GM21717 (cell line): ENCODE measurements at regions not wholly inside any gene's neighbourhood (a gene's known extent, or its start where the extent isn't known, plus 50 kb on each side); places are given as distances from the start of the nearest gene placed in this dataset.

Source experiments
- ATAC-seq: cut with Tn5 transposase; IDR thresholded peaks from one replicate; pipeline ENCODE4 v1.9.1; 2021; ENCODE audit warnings: mild to moderate bottlenecking, moderate library complexity; ENCODE audit not compliant: unreplicated experiment

DNA sequence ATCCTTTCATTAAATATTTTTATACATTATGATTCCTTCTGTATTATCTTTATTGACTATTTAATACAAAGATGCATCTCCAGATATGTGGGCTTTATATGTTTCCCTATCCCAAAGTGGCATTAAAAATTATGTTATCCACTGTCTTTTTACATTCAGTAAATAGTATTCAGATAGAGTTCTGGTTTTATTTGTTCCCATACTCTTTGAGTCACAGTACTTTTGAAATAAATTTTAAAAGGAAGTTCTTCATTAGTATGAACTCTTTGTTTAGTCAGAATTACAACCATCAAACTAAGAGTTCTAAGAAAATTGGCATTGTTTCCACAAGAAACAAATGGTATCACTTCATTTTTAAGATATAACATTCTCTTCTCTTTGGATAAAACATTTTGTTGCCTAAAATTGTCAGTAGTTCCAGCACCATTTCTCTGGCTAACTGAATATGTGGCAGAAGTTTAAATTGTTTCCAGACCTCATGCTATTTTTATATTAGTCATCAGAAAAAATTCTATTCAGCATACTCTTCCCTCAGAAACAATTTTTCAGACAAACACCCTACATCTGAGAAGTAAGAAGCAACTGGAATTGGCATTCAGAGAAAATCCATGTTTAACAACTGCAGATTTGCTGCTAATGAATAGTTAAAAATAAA, 88.5 kb upstream of the COL5A2 start:
- ATAC-seq: no peak

GRCh38 chr2:189268763-189269162, 89.2 kb upstream of the COL5A2 start:
- ATAC-seq: no peak

DNA sequence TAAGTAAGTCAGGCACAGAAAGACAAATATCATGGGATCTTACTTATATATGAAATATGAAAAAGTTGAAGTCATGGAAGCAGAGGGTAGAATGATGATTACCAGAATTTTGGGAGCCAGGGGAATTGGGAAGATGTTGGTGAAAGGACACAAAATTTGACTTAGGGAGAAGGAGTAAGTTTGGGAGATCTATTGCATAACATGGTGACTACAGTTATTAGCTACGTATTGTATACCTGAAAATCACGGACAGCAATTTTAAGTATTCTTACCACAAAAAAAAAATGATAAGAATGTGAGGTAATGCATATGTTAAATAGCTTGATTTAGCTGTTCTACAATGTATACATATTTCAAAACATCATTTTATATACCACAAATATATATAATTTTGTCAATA, 94.2 kb upstream of the COL5A2 start:
- no peak for ATAC-seq

DNA sequence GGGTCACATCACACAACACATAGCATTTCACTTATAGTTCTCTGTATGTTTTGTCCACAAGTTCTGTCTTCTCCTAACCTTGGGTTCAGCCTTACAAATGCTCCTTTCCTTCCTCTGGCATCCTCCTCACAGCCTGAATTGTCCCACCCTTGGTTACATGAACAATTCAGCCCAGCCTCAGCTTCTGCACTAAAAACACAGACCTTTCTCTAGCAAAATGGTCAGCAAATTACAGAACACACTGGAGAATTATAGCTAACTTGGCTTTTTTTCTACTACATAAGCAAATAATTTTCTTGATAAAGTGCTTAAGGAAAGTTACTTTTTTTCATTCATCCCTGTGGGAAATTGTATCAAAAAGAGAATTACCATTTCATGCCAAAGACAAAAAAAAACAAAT, 94.8 kb upstream of the COL5A2 start:
- ATAC-seq: no peak

DNA sequence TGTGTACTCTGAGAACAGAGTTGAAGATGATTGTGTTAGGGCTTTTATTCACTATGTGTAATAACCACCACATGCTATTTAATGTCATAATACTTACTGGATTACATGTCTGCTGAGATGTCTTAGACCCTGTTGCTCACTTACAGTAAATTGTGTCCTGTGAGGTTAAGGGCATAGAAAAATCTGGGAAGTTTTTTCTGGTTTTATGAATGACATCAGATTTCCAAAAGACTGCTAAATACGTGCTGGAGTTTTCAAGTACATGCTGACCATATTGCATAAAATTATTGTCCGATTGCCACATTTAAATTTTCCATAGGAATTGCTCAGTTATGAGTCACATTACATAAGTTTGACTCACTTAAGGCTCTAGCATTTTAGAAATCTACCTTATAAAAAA, 96.7 kb upstream of the COL5A2 start:
- no peak for ATAC-seq

DNA sequence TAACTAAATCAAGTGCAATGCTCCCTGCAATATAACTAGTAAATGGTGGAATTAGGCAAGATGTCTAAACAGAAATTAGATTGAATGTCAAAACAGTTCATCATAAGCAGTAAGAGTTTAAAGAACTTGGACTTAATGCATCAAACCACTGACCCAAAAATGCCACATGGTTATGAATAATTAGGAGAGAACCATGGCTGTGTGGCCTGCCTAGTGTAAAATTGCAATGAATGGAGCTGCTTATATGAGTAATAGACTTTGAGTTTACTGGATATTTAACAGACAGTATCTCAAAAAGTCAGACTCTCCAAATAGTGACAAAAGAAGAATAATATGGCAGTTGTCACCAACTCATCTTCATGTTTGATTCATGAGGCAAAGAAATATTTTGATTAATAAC, 101.6 kb upstream of the COL5A2 start:
- no peak for ATAC-seq

GRCh38 chr2:189285349-189285748, 105.8 kb upstream of the COL5A2 start:
- ATAC-seq: no peak

- ATAC-seq: no peak
Observed at GRCh38 chr2:189285962-189286645, 106.5 kb upstream of the COL5A2 start.

- no peak for ATAC-seq
Observed at GRCh38 chr2:189287363-189287762, 107.8 kb upstream of the COL5A2 start.

- peak; percentile 87 for ATAC-seq
Observed at GRCh38 chr2:189287982-189288521, 108.5 kb upstream of the COL5A2 start.

DNA sequence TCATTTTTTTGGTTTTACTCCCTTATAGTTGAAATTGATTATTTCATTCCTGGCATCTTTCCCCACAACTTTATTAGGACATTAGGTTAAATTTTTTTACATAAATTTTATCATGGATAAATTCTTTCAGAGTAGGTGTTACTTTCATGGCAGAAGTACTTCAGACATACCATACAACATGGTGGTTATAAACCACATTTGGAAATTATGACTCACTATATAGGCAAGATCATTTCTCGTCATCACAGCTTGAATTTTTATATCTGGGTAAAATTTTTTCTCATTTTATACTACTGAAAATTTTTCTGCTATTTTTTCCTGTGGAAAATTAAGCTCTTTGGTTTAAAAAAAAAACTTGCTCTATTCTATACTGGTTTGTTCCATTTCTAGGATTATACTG, 111.9 kb upstream of the COL5A2 start:
- no peak for ATAC-seq

GRCh38 chr2:189293164-189293563, 113.6 kb upstream of the COL5A2 start:
- no peak for ATAC-seq

GRCh38 chr2:189297446-189297845, 117.9 kb upstream of the COL5A2 start:
- no peak for ATAC-seq

DNA sequence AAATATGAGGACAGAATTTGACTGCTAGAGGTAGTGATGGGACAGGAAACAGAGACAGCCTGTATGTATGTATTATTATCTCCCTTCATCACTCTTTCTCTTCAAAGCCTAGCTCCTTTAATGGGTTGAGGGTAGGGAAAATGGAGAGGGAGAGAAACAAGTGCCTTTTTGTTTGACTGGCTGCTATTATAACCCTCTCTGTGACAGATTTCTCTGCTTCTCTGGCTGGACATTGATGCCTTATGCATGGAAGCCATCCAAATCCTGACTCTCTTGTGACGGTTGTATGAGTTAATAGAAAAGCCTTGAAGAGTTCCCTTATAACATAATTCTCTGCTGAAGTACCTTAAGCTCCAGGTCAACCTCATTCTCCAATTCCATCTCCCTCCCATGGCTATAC, 118.5 kb upstream of the COL5A2 start:
- ATAC-seq: no peak

- ATAC-seq: no peak
Observed at GRCh38 chr2:189298481-189298880, 118.9 kb upstream of the COL5A2 start.

- no peak for ATAC-seq
Observed at GRCh38 chr2:189299974-189300373, 120.4 kb upstream of the COL5A2 start.

GRCh38 chr2:189300916-189301315, 121.4 kb upstream of the COL5A2 start:
- no peak for ATAC-seq

GRCh38 chr2:189302274-189302948, 122.8 kb upstream of the COL5A2 start:
- no peak for ATAC-seq

DNA sequence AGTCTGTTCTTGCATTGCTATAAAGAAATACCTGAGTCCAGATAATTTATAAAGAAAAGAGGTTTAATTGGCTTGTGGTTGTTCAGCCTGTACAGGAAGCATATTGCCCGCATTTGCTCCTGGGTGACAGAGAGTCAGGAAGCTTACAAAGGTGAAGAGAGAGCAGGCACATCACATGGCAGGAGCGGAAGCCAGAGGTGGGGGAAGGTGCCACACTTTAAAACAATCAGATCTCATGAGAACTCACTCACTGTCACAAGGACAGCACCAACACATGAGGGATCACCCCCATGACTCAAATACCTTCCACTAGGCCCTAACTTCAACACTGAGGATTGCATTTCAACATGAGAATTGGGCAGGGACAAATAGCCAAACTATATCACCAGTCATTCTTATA, 124.8 kb upstream of the COL5A2 start:
- no peak for ATAC-seq

DNA sequence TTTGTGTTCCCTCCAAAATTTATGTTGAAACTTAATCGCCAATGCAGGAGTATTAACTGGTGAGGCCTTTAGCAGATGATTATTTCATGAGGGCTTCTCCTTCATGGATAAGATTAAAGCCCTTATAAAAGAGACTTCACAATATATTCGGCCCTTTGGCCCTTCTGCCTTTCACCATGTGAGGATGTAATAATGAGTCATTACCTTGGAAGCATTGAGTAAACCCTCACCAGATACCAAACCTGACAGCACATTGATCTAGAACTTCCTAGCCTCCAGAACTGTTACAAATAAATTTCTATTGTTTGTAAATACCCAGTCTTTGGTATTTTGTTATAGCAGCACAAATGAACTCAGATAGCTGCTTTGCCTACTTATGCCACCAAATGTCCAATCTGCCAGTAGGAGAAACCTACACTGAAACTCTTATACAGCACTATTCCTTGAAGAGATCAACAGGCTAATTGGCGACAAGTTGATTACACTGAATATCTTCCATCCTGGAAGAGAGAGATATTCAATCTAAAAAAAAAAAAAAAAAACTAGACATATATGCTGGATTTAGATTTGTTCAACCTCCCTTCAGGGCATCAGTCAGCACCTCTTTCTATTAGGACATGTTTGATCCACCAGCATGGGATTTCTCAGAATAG, 125.9 kb upstream of the COL5A2 start:
- no peak for ATAC-seq

DNA sequence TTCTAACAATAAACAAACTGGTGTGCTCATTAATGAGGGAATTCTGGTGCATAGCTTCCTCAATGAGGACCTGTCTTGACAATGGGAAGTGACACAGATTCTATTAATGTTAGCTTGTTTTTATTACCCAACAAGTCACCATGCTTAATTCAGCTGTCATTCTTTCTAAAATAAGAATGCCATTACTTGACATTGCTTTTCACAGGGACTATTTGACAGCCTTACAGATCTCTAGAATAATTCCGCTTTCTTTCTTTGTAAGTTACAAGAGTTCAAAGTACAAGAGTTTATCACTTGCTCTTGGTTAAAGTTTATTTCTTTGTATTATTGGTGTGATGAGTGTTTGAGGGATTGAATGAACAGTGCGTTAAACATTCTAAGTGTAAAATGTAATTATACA, 127.0 kb upstream of the COL5A2 start:
- ATAC-seq: no peak
